Neural cell (in vitro differentiated cells): ENCODE measurements at regions not wholly inside any gene's neighbourhood (a gene's known extent, or its start where the extent isn't known, plus 50 kb on each side); places are given as distances from the start of the nearest gene placed in this dataset.

Experiments used
- H2AFZ ChIP-seq: fragments of 200-600, 300-800 bp; sonication (generic), shearing (Covaris generic); 2 replicates; pipeline ENCODE4 v1.6.0; 2014; ENCODE audit warnings: low read depth, mild to moderate bottlenecking, antibody characterized with exemption, low read length, moderate library complexity
- H3F3A ChIP-seq: fragments of 200-600 bp; shearing (Covaris generic); 2 replicates; pipeline ENCODE4 v1.6.1; 2016; ENCODE audit warnings: mild to moderate bottlenecking, moderate library complexity, mixed read lengths, antibody characterized with exemption, low read length; ENCODE audit not compliant: insufficient read depth, poor library complexity, severe bottlenecking
- H3K27ac ChIP-seq: fragments of 200-600, 300-800 bp; sonication (generic), shearing (Covaris generic); 2 replicates; pipeline ENCODE4 v1.5.1; 2014; ENCODE audit warnings: mild to moderate bottlenecking, low read length, moderate library complexity
- H3K27me3 ChIP-seq: fragments of 300-800, 200-600 bp; sonication (generic), shearing (Covaris generic); 2 replicates; pipeline ENCODE4 v1.6.0; 2014; ENCODE audit warnings: mild to moderate bottlenecking, low read depth, low read length, moderate library complexity; ENCODE audit not compliant: insufficient read depth
- H3K36me3 ChIP-seq: fragments of 300-800, 200-600 bp; sonication (generic), shearing (Covaris generic); 2 replicates; pipeline ENCODE4 v1.5.1; 2014; ENCODE audit warnings: mild to moderate bottlenecking, antibody characterized with exemption, low read length, moderate library complexity; ENCODE audit not compliant: insufficient read depth
- H3K4me2 ChIP-seq: fragments of 300-800, 200-600 bp; sonication (generic), shearing (Covaris generic); 2 replicates; pipeline ENCODE4 v1.6.0; 2014; ENCODE audit warnings: mild to moderate bottlenecking, low read length
- H3K4me3 ChIP-seq: fragments of 300-800, 200-600 bp; sonication (generic), shearing (Covaris generic); 2 replicates; pipeline ENCODE4 v1.5.1; 2014; ENCODE audit warnings: mild to moderate bottlenecking, low read length, moderate library complexity
- H3K79me2 ChIP-seq: fragments of 200-600 bp; shearing (Covaris generic); replicated peaks from 2 replicates; pipeline ENCODE4 v1.6.0; 2014; ENCODE audit warnings: mild to moderate bottlenecking, low read length, moderate library complexity; ENCODE audit not compliant: insufficient read depth
- H3K9ac ChIP-seq: fragments of 300-800, 200-600 bp; sonication (generic), shearing (Covaris generic); 2 replicates; pipeline ENCODE4 v1.6.1; 2016; ENCODE audit warnings: mild to moderate bottlenecking, low read length, mixed read lengths
- H3K9me2 ChIP-seq: fragments of 200-600 bp; shearing (Covaris generic); 2 replicates; pipeline ENCODE4 v1.6.1; 2016; ENCODE audit warnings: mild to moderate bottlenecking, low read length, mixed read lengths; ENCODE audit not compliant: insufficient read depth
- H3K9me3 ChIP-seq: fragments of 200-600, 300-800 bp; sonication (generic), shearing (Covaris generic); 2 replicates; pipeline ENCODE4 v1.6.1; 2016; ENCODE audit warnings: mild to moderate bottlenecking, mixed run types, low read length, moderate library complexity, mixed read lengths
- H4K20me1 ChIP-seq: fragments of 200-600 bp; shearing (Covaris generic); 2 replicates; pipeline ENCODE4 v1.6.1; 2016; ENCODE audit warnings: mild to moderate bottlenecking, mixed run types; ENCODE audit not compliant: insufficient read depth
- EP300 ChIP-seq: fragments of 450-650 bp; conservative IDR thresholded peaks from 2 replicates; pipeline ENCODE4 v1.6.1; 2014; ENCODE audit warnings: antibody characterized with exemption, mild to moderate bottlenecking, moderate library complexity; ENCODE audit not compliant: poor library complexity, severe bottlenecking
- EZH2 ChIP-seq: fragments of 200-600, 300-800 bp; shearing (Covaris generic), sonication (generic); IDR thresholded peaks from 2 replicates; pipeline ENCODE4 v1.6.1; 2014; ENCODE audit warnings: antibody characterized with exemption, low read length, borderline replicate concordance, mild to moderate bottlenecking; ENCODE audit not compliant: insufficient read depth, poor library complexity, severe bottlenecking
- MXI1 ChIP-seq: fragments of 450-650 bp; conservative IDR thresholded peaks from 2 replicates; pipeline ENCODE4 v1.6.1; 2014; ENCODE audit warnings: antibody characterized with exemption, mild to moderate bottlenecking; ENCODE audit not compliant: poor library complexity, severe bottlenecking
- POLR2AphosphoS5 ChIP-seq: IDR thresholded peaks from 2 replicates; pipeline ENCODE4 v1.6.1; 2012
- RAD21 ChIP-seq: fragments of 450-650 bp; conservative IDR thresholded peaks from 2 replicates; pipeline ENCODE4 v1.6.1; 2014; ENCODE audit warnings: antibody characterized with exemption, mild to moderate bottlenecking, moderate library complexity
- SMC3 ChIP-seq: fragments of 450-650 bp; conservative IDR thresholded peaks from 2 replicates; pipeline ENCODE4 v1.6.1; 2014; ENCODE audit warnings: antibody characterized with exemption, mild to moderate bottlenecking, moderate library complexity; ENCODE audit not compliant: poor library complexity
- TAF1 ChIP-seq: IDR thresholded peaks from 2 replicates; pipeline ENCODE4 v1.6.1; 2012; ENCODE audit warnings: low read depth
- TF ChIP-seq, protein P1 (sequence below): fragments of 450-650 bp; IDR thresholded peaks from 2 replicates; pipeline ENCODE4 v1.5.1; 2014; ENCODE audit warnings: antibody characterized with exemption, mild to moderate bottlenecking, moderate library complexity; ENCODE audit not compliant: poor library complexity, severe bottlenecking
- TF ChIP-seq, protein P2 (sequence below): IDR thresholded peaks from 2 replicates; pipeline ENCODE4 v1.6.1; 2012; ENCODE audit warnings: borderline replicate concordance

DNA sequence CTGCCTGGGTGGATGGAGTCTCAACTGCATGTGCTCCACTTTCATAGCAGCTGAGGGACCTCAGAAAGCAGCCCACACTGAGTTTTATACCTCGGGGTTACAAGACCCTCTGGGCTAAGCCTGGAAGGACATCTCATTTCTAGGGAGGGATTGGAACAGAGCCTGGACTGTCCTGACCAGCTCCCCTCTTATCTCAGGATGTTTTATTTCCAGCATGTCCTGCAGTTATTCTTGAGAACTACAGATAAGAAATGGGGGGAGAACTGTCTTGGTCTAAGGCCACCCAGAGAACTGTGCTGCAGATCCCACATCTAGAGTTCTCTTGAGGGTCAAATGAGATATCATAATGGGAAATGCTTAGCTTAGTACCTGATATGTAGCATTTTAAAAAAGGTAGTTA, 97.3 kb upstream of the CHD6 start:
- Histone ChIP-seq H3K9me3 (no peaks in the 10 kb centered on the region), H3K9me2 (no peaks in the 10 kb centered on the region), H3K79me2 (no peaks in the 10 kb centered on the region), H3F3A (no peaks in the 10 kb centered on the region), H3K36me3 (no peaks in the 10 kb centered on the region), H3K27ac (no peak overlapping the region), H3K4me3 (no peak overlapping the region), H4K20me1 (no peaks in the 10 kb centered on the region), H3K4me2 (no peak overlapping the region), H3K27me3 (no peaks in the 10 kb centered on the region), H2AFZ (no peak overlapping the region), H3K9ac (no peak overlapping the region)
- no peak for TF ChIP-seq SMC3

DNA sequence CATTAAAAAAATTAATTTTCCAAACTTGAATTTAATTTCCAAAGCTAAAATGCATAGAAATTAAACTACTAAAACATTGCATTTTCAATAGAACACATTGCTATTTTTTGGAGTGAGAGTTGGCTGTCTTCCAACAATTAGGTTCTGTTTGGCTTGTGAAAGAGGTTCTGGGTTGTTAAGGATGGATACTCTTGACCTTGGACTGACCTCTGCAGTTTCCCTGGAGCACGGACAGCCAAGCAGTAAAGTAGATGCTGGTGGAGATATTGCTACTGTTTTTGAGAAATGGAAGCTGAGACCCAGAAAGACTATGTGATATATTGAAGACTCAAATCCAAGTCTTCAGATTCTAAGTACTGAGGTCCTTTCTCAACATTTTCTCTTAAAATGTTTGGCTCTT, 95.9 kb upstream of the CHD6 start:
- H3K9me2 ChIP-seq: no peaks in the 10 kb centered on the region
- H2AFZ ChIP-seq: no peak overlapping the region
- no peaks in the 10 kb centered on the region for H3F3A ChIP-seq
- H3K36me3 ChIP-seq: no peaks in the 10 kb centered on the region
- no peak overlapping the region for H3K9ac ChIP-seq
- no peaks in the 10 kb centered on the region for H3K9me3 ChIP-seq
- H3K79me2 ChIP-seq: no peaks in the 10 kb centered on the region
- no peak overlapping the region for H3K4me2 ChIP-seq
- H4K20me1 ChIP-seq: no peaks in the 10 kb centered on the region
- no peak overlapping the region for H3K4me3 ChIP-seq
- H3K27me3 ChIP-seq: no peaks in the 10 kb centered on the region
- H3K27ac ChIP-seq: no peak overlapping the region
- TF ChIP-seq RAD21 (no peak), EP300 (no peak), TAF1 (no peak)
- TF ChIP-seq, protein P1, sequence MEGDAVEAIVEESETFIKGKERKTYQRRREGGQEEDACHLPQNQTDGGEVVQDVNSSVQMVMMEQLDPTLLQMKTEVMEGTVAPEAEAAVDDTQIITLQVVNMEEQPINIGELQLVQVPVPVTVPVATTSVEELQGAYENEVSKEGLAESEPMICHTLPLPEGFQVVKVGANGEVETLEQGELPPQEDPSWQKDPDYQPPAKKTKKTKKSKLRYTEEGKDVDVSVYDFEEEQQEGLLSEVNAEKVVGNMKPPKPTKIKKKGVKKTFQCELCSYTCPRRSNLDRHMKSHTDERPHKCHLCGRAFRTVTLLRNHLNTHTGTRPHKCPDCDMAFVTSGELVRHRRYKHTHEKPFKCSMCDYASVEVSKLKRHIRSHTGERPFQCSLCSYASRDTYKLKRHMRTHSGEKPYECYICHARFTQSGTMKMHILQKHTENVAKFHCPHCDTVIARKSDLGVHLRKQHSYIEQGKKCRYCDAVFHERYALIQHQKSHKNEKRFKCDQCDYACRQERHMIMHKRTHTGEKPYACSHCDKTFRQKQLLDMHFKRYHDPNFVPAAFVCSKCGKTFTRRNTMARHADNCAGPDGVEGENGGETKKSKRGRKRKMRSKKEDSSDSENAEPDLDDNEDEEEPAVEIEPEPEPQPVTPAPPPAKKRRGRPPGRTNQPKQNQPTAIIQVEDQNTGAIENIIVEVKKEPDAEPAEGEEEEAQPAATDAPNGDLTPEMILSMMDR: no peak

DNA sequence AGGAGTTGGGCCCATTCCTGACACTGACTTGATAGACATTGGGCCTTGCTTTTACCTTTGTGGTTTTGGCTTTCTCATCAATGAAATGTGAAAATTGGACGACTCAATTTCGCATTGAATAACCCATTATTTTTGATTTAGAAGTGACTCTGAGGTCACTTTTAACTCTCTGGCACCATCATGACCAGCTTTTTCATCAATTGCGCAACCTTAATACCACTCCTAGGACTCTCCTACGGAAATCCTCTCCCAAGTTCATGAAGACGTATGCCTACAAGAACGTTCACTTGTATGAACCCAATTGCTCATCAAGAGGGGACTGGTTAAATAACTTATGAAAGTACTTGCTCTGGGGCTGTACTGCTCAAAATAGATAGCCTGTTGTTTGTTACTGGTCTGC, 86.7 kb upstream of the CHD6 start:
- no peak overlapping the region for H3K4me2 ChIP-seq
- H3K4me3 ChIP-seq: no peak overlapping the region
- no peaks in the 10 kb centered on the region for H3K27me3 ChIP-seq
- no peaks in the 10 kb centered on the region for H3K9me3 ChIP-seq
- TF ChIP-seq, protein P2, sequence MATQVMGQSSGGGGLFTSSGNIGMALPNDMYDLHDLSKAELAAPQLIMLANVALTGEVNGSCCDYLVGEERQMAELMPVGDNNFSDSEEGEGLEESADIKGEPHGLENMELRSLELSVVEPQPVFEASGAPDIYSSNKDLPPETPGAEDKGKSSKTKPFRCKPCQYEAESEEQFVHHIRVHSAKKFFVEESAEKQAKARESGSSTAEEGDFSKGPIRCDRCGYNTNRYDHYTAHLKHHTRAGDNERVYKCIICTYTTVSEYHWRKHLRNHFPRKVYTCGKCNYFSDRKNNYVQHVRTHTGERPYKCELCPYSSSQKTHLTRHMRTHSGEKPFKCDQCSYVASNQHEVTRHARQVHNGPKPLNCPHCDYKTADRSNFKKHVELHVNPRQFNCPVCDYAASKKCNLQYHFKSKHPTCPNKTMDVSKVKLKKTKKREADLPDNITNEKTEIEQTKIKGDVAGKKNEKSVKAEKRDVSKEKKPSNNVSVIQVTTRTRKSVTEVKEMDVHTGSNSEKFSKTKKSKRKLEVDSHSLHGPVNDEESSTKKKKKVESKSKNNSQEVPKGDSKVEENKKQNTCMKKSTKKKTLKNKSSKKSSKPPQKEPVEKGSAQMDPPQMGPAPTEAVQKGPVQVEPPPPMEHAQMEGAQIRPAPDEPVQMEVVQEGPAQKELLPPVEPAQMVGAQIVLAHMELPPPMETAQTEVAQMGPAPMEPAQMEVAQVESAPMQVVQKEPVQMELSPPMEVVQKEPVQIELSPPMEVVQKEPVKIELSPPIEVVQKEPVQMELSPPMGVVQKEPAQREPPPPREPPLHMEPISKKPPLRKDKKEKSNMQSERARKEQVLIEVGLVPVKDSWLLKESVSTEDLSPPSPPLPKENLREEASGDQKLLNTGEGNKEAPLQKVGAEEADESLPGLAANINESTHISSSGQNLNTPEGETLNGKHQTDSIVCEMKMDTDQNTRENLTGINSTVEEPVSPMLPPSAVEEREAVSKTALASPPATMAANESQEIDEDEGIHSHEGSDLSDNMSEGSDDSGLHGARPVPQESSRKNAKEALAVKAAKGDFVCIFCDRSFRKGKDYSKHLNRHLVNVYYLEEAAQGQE: no peak
- TF ChIP-seq EP300 (no peak), TAF1 (no peak), RAD21 (no peak), SMC3 (no peak), EZH2 (no peak), MXI1 (no peak), POLR2AphosphoS5 (no peak)
- TF ChIP-seq, protein P1: no peak
- H3K27ac ChIP-seq: no peak overlapping the region
- no peak overlapping the region for H2AFZ ChIP-seq
- no peaks in the 10 kb centered on the region for H3K79me2 ChIP-seq
- no peaks in the 10 kb centered on the region for H3F3A ChIP-seq
- no peaks in the 10 kb centered on the region for H4K20me1 ChIP-seq
- no peaks in the 10 kb centered on the region for H3K36me3 ChIP-seq
- H3K9me2 ChIP-seq: no peaks in the 10 kb centered on the region
- H3K9ac ChIP-seq: no peak overlapping the region
